Uterus (tissue), 3 donors: ENCODE measurements at regions not wholly inside any gene's neighbourhood (a gene's known extent, or its start where the extent isn't known, plus 50 kb on each side); places are given as distances from the start of the nearest gene placed in this dataset.

Source experiments
- DNase-seq, 2 donors: peaks; one replicate each; pipeline ENCODE4 v3.0.0-alpha.2; 2019 to 2020
- H3K27ac ChIP-seq, 2 donors: fragments of 200-600 bp; sonication (generic); 1 replicate in 1 of 2; 2 replicates in 1 of 2; pipeline ENCODE4 v1.5.1; 2016 to 2018
- H3K27me3 ChIP-seq, 2 donors: fragments of 200-600 bp; sonication (generic); one replicate each; pipeline ENCODE4 v1.5.1; 2018 to 2019; ENCODE audit warnings: control low read depth in 1 of 2
- H3K36me3 ChIP-seq, 2 donors: fragments of 200-600 bp; sonication (generic); one replicate each; pipeline ENCODE4 v1.5.1; 2019; ENCODE audit warnings: control low read depth in 1 of 2
- H3K4me1 ChIP-seq, 2 donors: fragments of 200-600 bp; sonication (generic); one replicate each; pipeline ENCODE4 v1.5.1; 2018 to 2019; ENCODE audit warnings: control low read depth in 1 of 2
- H3K4me3 ChIP-seq, 2 donors: fragments of 200-600 bp; sonication (generic); 1 replicate in 1 of 2; 2 replicates in 1 of 2; pipeline ENCODE4 v1.5.1; 2018 to 2019; ENCODE audit warnings: mild to moderate bottlenecking in 1 of 2
- H3K9me3 ChIP-seq, 2 donors: fragments of 200-600 bp; sonication (generic); one replicate each; pipeline ENCODE4 v1.5.1; 2019; ENCODE audit warnings: control low read depth in 1 of 2
- CTCF ChIP-seq, 4 experiments: fragments of 200-600 bp in 2 of 4; fragments of 450-650 bp in 2 of 4; sonication (generic) in 2 of 4; IDR thresholded peaks; one replicate each; pipeline ENCODE4 v1.5.1; 2016 to 2019; ENCODE audit warnings: antibody characterized with exemption in 4 of 4, mild to moderate bottlenecking in 2 of 4, moderate library complexity in 1 of 4
- POLR2A ChIP-seq, 2 donors: fragments of 450-650 bp; IDR thresholded peaks; one replicate each; pipeline ENCODE4 v1.6.1; 2016; ENCODE audit warnings: antibody characterized with exemption in 2 of 2, mild to moderate bottlenecking in 1 of 2, moderate library complexity in 1 of 2
- intact Hi-C: fragments of 100-400 bp; cut with DNase I; formaldehyde crosslinking; loops from one replicate; pipeline ENCODE4 v1.15.1; 2023; ENCODE audit warnings: low total_unique reads
- donor health status: DM: yes; HTN: yes; CAD: no.

- no peaks in the 10 kb centered on the region for H3K9me3 ChIP-seq
- intact Hi-C loops: no loop called here
- H3K4me1 ChIP-seq: no peaks in the 10 kb centered on the region
- H3K36me3 ChIP-seq: no peaks in the 10 kb centered on the region
- H3K27ac ChIP-seq: no peak overlapping the region
- H3K4me3 ChIP-seq: no peak overlapping the region
- no peak for DNase-seq
- no peaks in the 10 kb centered on the region for H3K27me3 ChIP-seq
- TF ChIP-seq POLR2A (IDR thresholded peaks at IDR 0.05): no peak
Measured at GRCh38 chr4:32172086-32172485, 1451.9 kb downstream of the PCDH7 start.

DNA sequence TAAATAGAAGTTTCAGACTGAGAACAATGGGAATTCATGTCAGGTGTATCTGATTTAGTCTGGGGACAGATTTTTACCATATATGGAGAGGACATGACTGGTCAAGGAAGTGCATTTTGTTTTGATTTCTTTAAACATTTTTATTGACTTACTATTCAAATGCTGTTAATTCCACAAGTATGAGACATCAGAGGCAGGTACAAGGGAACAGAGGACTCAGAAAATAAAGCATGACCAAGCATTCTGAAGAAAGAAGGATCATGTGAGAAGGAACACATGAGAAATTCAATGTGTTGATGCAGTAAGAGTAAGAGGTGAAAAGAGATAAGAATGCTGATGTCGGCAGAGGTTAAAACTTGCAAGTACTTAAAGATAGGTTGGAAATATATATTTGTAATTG is 1452.6 kb downstream of the PCDH7 start:
- H3K27me3 ChIP-seq: no peaks in the 10 kb centered on the region
- no peak for TF ChIP-seq POLR2A (IDR thresholded peaks at IDR 0.05)
- no peak for TF ChIP-seq CTCF (IDR thresholded peaks at IDR 0.05)
- H3K27ac ChIP-seq: no peak overlapping the region
- DNase-seq: no peak
- H3K4me1 ChIP-seq: no peaks in the 10 kb centered on the region
- intact Hi-C loops: no loop called here
- no peaks in the 10 kb centered on the region for H3K9me3 ChIP-seq
- no peaks in the 10 kb centered on the region for H3K36me3 ChIP-seq
- H3K4me3 ChIP-seq: no peak overlapping the region

- H3K9me3 ChIP-seq: no peaks in the 10 kb centered on the region
- no peak overlapping the region for H3K27ac ChIP-seq
- no peaks in the 10 kb centered on the region for H3K4me1 ChIP-seq
- no peaks in the 10 kb centered on the region for H3K36me3 ChIP-seq
- no peak for DNase-seq
- no peak for TF ChIP-seq CTCF (IDR thresholded peaks at IDR 0.05)
- no peak for TF ChIP-seq POLR2A (IDR thresholded peaks at IDR 0.05)
- no peak overlapping the region for H3K4me3 ChIP-seq
- no peaks in the 10 kb centered on the region for H3K27me3 ChIP-seq
- intact Hi-C loops: no loop called here
Measured at GRCh38 chr4:32180086-32180485, 1459.9 kb downstream of the PCDH7 start.

- Histone ChIP-seq H3K9me3 (no peaks in the 10 kb centered on the region), H3K4me1 (no peaks in the 10 kb centered on the region), H3K4me3 (no peak overlapping the region), H3K27ac (no peak overlapping the region), H3K27me3 (no peaks in the 10 kb centered on the region), H3K36me3 (no peaks in the 10 kb centered on the region)
- DNase-seq: no peak
- intact Hi-C loops: no loop called here
- TF ChIP-seq POLR2A (IDR thresholded peaks at IDR 0.05) (no peak), CTCF (IDR thresholded peaks at IDR 0.05) (no peak)
Measured at GRCh38 chr4:32184186-32184585, 1464.0 kb downstream of the PCDH7 start.

- Histone ChIP-seq H3K36me3 (no peaks in the 10 kb centered on the region), H3K4me3 (no peak overlapping the region), H3K27me3 (no peaks in the 10 kb centered on the region), H3K9me3 (no peaks in the 10 kb centered on the region), H3K27ac (no peak overlapping the region), H3K4me1 (no peaks in the 10 kb centered on the region)
- no peak for TF ChIP-seq CTCF (IDR thresholded peaks at IDR 0.05)
- no peak for TF ChIP-seq POLR2A (IDR thresholded peaks at IDR 0.05)
- no peak for DNase-seq
- intact Hi-C loops: no loop called here
Measured at GRCh38 chr4:32189130-32189529, 1469.0 kb downstream of the PCDH7 start.

GRCh38 chr4:32189788-32190187 is 1469.6 kb downstream of the PCDH7 start:
- Histone ChIP-seq H3K4me1 (no peaks in the 10 kb centered on the region), H3K27ac (no peak overlapping the region), H3K9me3 (no peaks in the 10 kb centered on the region), H3K27me3 (no peaks in the 10 kb centered on the region), H3K36me3 (no peaks in the 10 kb centered on the region), H3K4me3 (no peak overlapping the region)
- DNase-seq: no peak
- TF ChIP-seq POLR2A (IDR thresholded peaks at IDR 0.05) (no peak), CTCF (IDR thresholded peaks at IDR 0.05) (no peak)
- intact Hi-C loops: no loop called here
